Head of caudate nucleus (tissue), 42 donors: ENCODE measurements at regions not wholly inside any gene's neighbourhood (a gene's known extent, or its start where the extent isn't known, plus 50 kb on each side); places are given as distances from the start of the nearest gene placed in this dataset.

Experiments
- DNase-seq, 42 donors: peaks; one replicate each; pipeline versions ENCODE4 v3.0.0 to v3.0.0-alpha.2; 2020 to 2021; ENCODE audit warnings: mixed read lengths in 7 of 42
- intact Hi-C: fragments of 100-400 bp; cut with DNase I; formaldehyde crosslinking; loops from one replicate; pipeline ENCODE4 v1.15.0; 2022

DNA sequence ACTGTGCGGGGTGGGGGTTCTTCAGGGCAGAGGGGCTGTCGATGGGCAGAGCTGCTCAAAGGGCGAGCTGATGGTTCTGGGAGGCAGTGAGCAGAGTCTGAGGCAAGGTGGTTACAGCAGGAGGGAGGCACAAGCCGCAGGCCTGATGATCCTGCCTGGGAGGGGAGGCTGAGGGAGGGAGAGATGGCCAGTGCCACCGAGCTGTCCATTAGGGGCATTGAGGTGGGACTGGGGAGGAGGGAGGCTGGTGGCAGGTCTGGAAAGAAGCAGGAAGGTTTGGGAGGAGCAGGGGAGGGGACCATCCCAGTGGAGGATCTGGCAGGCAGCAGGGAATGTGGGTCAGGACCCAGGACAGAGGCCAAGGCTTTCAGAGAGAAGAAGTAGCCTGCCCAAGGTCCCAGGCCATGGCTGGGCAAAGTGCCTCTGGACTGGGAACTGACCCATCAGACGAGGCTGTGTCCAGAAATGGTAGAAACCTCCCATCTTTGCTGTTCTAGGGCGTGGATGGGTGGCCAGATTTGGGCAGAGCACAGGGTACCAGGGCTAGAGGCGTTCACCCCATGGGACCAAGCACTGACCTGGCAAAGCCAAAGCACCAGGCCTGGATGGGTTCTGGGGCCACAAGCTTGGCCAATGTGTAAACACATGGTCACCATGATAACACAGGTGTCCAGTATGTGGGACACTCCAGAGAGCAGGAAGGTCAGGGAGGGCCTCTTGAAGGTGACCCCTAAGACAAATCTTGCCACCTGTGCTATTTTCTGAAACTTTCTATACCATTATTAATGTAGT, 55.5 kb downstream of the INHBB start:
- intact Hi-C loops, result no loop called here
- peak in 7 of 42 donors; percentile 6 to 31 (median 19) for DNase-seq

DNA sequence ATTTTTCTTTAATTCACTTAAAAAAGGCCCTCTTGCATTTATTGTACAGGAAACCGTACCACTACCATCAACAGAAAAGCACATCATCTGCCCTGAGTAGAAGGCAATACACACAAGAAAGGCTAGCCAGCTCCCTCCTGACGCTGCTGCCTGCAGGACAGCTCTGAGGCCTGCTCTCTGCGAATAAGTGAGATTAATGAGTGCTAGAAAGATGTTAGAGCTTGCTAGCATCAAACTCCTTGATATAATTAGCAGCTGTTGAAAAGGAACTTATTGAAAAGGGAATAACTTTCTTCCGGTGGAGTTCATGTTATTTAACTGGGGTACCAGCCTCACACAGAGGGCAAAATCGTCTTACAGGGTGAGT, 56.1 kb downstream of the INHBB start:
- intact Hi-C loops, result no loop called here
- no peak for DNase-seq

DNA sequence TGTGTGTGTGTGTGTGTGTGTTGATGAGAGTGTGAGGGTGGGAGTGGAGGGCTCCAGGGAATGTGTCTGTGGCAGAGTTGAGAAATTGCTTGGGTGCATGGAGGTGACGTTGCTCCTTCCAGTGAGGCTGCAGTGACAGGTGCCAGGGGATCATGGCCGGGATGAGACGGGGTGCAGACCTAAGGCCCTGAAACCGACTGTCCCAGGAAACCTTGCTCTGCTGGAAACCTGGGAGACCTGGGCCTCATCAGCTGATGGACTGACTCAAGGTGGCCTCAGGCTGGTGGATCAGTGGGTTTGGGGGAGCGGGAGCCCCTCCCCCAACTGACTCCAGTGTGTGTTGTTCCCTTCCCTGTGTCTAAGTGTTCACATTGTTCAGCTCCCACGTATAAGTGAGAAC, 56.6 kb downstream of the INHBB start:
- intact Hi-C loops, result no loop called here
- DNase-seq, result peak in 4 of 42 donors; percentile 1 to 38 (median 14)

DNA sequence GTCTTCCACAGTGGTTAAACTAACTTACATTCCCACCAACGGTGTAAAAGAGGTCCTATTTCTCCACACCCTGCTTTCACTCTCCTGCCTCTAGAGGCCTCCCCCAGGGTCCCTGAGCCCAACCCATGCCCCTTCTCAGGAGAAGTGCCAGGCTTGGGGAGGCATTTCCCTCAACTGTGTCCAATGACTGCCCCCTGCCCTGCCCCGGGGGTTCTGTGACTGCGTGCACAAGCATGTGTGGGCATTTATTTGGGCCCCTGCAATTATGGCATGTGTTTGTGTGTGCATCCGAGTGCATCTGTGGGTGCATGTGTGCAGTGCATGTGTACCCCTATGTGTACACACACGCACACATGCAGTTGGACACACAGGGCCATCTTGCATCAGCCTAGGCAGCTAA, 57.3 kb downstream of the INHBB start:
- intact Hi-C loops, result no loop called here
- peak in 3 of 42 donors; percentile 4 to 21 (median 20) for DNase-seq

DNA sequence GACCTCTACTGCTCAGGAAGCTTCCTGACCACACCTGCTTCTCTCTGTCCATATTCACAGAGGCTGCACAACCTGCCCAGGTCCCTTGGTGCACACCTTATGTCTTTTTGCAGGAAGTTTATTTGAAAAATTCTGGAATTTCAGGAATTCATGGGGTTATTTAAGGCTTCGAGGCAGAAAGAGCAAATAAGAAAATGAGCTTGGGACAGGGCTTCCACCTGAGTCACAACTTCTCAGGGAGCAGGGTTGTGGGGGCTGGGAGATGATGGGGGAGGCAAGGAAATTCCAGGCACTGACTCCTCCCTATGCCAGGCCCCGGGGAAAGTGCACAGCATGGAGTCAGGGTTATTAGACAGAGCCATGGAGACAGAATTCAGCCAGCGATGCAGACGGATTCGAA, 57.7 kb downstream of the INHBB start:
- intact Hi-C loops, result no loop called here

DNA sequence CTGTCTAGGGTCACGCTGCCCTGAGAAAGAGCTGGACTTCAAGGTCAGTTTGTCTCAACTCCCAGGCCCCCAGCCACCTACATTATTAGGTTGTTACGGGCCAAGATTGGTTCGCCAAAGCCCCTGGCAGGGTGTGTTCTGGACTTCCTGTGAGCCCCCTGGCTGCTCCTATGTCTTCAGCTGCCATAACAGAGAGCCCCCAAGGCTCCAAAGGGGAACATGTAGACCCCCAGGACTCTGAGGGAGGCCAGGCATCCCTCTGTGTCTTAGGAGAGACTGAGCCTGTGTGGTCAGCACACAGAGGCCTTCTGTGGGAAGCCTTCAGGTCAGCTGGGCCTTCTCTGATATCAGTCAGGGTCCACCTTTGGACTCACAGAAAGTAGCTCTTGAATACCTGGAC, 58.3 kb downstream of the INHBB start:
- DNase-seq, result no peak
- intact Hi-C loops, result no loop called here

More for the DNA sequence above, 57.7 kb downstream of the INHBB start:
- peak in 3 of 42 donors; percentile 15 to 41 (median 17) for DNase-seq

DNA sequence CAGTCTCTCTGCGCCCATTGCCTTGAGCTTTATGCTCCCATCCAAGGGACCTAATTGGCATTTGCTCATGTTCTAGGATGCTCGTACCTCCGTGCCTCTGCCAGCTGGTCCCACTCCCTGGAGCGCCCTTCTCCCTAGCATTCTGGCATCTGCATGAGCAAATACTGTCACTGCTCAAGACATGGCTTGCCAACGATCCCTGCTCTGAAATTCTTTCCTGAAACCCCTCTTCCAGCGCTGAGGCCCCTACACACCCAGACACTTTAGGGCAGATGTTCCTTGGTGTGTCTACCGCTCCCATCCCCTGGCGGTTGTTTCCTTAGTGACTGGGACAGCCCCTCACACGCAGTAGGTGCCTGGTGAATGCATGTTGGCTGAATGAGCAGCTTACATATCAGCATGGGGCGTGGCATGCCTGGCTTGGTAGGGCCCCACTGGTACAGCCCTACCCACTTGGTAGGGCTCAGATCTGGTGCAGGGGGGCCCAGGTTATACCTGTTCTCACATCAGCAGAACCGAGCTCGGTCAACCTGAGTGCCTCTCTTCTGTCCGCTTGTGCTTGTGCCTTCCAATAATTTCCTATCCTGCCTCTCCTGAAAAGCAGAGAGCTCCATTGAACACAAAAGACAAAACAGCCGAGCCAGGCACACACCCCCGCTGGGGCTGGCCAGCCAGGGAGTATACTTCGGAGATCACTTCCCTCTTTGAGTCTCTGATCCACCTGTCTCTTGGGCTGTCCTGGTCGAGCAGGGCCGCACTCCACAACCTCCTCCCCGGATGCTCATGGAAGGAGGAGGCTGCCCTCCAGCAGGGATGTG, 59.2 kb downstream of the INHBB start:
- DNase-seq, result peak in 4 of 42 donors; percentile 12 to 34 (median 24)
- intact Hi-C loops, result no loop called here

DNA sequence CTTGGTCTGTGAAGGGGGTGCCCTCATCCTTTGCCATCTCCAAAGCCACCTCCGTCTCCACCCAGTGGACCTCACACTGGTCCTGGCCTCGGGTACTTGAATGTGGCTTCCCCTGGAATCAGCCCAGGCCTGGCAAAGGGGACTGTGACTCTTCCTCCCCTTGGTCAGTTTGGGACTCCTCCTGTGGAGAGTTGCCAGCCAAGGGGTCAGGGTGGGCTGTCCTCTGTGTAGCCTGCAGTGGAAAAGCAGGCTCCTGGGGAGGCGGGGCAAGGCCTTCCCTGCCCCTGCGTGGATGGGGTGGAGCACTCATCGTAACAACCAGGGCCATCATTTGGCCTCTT, 59.8 kb downstream of the INHBB start:
- DNase-seq, result peak in 1 of 42 donors; percentile 35
- intact Hi-C loops, result no loop called here

DNA sequence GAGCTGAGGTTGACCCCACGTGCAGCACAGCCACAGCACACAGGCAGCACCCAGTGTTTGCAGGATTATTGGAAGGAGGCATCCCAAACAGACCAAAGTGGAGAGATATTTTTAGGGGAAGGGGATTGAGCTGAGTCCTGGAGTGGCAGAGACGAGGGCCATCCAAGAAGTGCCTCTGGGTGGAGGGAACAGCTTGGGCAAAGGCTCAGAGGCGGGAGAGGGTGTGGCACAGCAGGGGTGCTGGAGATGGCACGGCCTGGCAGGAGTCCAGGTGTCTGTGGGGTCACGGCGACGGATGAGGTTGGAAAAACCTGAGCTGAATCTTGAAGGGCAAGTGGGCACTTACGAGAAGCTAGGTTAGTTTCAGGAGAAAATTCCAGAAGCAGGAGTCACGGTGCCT, 60.6 kb downstream of the INHBB start:
- intact Hi-C loops, result no loop called here
- DNase-seq, result peak in 3 of 42 donors; percentile 13 to 41 (median 36)

DNA sequence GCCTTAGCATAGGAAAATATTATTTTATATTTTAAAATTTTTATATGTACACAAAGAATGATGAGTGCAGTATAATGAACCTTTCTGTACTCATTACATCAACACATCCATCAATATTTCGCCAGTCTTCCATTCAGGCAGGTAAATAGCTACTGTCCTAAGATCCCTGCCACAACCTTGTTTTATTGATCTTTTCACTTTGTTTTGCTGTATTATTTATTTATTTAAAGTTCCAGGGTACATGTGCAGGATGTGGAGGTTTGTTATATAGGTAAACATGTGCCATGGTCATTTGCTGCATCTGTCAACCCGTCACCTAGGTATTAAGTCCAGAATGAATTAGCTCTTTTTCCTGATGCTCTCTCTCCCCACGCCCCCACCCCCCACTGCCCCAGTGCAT, 64.6 kb downstream of the INHBB start:
- no peak for DNase-seq
- intact Hi-C loops, result no loop called here

DNA sequence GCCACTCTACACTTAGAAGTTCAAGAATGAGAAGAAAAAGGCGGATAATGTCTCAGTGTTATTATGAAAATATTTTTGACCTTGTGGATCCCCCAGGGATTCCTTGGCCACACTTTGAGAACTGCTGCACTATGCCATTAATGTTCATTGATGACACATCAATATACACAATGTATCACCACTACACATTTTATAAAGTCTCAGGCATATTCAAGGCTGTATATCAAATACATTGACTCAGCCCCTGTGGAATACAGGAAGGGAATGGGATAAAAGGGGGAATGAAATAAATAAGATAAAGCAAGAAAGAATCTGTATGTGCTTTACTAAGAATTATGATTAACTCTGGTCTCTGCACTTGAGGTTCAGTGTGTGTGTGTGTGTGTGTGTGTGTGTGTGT, 69.1 kb downstream of the INHBB start:
- intact Hi-C loops, result no loop called here
- DNase-seq, result no peak

DNA sequence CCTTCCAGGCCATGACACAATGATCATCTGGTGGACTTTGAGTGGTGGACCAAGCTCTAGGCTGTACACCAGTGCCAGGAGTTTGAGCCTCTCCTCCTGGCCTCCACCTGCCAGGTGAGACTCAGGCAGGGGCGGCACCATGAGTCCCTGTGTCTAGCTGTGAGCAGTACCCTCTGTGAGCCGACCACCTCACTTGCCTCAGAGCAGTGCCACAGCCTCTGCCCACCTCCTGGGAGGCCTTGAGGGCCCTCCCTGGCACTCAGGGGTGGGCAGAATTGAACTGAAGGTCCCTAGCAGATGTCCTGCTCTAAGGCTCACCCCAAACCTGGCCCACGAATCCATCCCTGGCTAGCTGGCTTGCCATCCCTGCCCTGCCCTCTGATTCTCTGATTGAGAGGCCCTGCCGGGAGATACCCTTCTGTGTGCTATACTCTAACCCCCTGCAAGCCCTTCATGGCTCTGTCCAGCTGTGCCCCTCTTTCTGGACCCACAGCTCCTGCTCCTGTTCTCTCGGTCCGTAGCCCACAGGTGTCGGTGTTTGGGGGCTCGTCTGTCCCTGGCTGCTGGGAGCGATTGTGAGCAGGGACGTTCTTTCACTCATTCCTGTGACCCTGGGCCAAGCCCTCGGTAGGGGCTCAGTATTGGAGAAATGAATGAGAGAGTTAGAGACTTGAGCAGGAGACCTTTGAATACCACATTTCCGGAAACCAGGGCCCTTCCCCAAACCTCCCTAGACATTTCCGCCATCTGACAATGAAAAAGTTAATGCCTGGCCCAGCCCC, 70.0 kb downstream of the INHBB start:
- intact Hi-C loops, result no loop called here
- peak in 8 of 42 donors; percentile 2 to 34 (median 15) for DNase-seq

DNA sequence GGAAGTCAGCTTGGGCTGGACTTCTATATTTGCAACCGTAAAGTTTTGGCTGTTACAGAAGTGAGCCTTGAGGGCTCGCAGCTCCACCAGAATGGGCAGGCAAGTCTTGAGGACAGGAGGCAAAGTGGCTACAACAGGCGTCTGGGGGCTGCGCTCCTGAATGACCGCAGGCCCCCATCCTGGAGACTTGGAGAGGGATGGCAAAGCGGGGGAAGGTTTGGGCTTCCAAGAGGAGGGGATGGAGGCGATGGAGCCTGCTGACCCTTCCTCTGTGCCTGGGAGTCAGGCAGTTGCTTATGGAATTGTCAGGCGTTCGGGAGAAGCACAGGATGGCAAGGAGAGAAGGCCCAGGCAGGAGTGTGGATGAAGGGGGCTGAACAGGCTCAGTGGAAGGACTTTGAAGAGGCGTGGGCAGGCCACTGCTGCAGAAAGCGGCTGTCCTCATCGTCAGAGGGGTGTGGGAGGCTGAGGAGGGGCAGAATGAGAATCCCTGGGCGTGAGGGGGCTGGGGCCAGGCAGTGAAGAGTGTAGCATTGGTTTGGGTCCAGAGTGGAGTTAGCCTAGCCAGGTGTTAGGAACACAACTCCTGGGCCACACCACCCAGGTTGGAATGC, 72.3 kb downstream of the INHBB start:
- peak in 8 of 42 donors; percentile 4 to 37 (median 13) for DNase-seq
- intact Hi-C loops, result no loop called here

DNA sequence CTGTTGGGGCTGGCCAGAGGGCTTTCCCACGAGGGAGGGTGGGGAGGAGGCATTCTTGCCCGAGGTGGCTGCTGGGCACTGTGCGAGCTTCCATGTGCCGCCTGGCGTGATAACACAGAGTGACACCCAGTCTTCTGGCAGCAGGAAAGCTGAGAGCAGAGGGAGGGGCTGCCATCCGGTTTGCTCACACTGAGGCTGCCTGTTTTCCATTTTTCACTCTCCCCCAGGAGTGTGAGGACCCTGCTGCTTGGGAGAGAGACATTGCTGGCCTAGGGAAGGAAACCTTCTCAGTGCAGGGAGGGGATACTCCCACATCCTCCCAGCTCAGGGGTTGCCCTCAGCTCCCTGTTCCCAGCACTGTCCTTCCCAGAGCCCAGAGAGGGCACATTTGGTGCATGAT, 73.1 kb downstream of the INHBB start:
- peak in 16 of 42 donors; percentile 8 to 52 (median 28) for DNase-seq
- intact Hi-C loops, result no loop called here

DNA sequence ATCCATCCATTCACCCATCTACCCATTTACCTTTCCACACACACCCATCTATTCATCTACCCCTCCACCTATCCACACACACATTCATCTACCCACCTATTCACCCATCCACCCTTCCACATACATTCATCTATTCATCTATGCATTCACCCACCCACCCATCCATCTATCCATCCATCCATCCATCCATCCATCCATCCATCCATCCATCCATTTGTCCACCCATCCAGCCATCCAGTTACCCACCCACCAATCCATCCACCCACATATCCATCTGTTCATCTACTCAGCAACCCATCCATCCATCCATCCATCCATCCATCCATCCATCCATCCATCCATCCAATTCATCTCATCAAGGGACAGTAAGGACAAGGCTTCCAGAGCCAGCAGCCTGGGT, 74.0 kb downstream of the INHBB start:
- intact Hi-C loops, result no loop called here
- DNase-seq, result peak in 2 of 42 donors; percentile 2 to 5

DNA sequence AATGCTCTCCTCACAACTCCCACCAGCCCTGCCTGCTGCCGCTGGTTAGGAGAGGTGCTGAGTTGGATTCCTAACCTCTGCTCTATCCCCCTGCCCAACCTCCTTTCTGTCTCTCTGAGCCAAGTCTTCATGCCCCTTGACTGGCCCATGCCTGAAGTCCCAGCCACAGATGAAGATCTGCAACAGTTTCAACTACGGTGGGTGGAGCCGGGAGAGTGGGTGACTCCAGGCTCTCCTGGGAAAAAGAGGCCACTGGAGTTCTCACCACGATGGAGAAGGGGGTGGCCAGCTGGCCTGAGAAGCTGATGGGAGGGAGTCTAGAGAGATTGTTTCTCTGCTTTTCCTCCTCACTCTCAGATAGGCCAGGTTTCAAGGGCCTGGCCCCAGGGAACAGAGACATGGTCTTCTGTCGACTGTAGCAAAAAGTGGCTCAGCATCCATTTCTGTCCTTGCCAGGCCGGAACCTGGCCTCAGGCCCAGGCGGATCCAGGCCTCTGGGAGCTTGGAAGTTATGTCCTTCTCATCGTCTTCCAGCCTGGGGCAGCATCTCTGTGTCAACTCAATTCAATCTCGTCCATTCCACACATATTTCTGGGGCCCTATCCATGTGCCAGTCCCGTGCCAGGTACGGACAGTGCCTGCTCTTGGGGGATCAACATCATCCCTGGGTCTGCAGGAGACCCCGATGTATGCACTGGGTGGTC, 75.3 kb downstream of the INHBB start:
- intact Hi-C loops, result no loop called here
- peak in 9 of 42 donors; percentile 0 to 35 (median 18) for DNase-seq

DNA sequence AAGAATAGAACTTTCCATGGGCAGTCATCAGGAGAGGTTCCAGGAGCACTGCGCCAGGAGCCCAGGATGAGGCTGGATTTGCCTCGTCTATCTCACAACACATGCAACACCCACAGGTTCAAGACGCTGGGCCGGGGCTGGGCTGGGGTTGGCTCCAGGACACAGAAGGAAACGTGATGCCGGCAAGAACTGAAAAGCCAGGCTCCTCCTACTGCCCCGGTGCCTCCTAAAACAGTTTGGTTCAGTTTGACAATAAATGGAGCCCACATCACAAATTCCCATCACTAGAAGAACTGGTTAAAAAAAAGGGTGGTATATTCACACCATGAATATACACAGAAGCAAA, 75.9 kb downstream of the INHBB start:
- intact Hi-C loops, result no loop called here
- DNase-seq, result peak in 5 of 42 donors; percentile 0 to 38 (median 22)

DNA sequence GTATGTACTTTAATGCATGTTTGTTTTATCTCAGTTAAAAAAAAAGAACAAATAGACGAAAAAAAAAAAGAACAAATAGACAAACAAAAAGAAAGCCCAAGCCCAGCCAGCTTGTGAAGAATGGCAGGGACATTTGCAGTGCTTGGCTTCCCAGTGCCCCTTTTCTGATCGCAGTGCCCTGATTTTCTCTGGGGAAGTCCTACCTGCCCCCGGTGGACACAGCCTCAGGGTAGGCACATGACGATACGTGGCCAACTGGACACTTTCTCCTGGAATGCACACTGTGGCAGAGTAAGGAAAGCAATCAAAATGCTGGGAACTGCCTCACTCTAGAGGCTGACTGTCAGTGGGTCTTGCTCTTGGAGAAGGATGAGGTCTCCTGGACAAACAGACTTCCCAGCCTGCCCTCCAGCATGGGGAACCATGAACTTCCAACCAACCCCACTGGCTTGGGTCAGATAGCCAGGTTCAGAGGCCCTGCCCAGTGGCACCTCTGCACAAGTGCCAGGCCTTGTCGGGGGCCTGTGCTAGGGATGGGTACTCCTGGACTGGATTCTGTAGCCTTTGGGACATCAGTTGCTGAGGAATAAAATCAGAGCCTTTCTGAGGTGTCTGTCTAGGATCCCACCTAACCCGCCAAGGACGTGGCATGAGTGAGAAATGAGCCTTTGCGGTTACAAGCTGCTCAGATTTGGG, 76.7 kb downstream of the INHBB start:
- intact Hi-C loops, result no loop called here
- peak in 10 of 42 donors; percentile 6 to 40 (median 14) for DNase-seq
